GM21515 (cell line): ENCODE measurements at regions not wholly inside any gene's neighbourhood (a gene's known extent, or its start where the extent isn't known, plus 50 kb on each side); places are given as distances from the start of the nearest gene placed in this dataset.

Experiments
- ATAC-seq: cut with Tn5 transposase; IDR thresholded peaks from one replicate; pipeline ENCODE4 v1.9.1; 2021; ENCODE audit not compliant: unreplicated experiment

DNA sequence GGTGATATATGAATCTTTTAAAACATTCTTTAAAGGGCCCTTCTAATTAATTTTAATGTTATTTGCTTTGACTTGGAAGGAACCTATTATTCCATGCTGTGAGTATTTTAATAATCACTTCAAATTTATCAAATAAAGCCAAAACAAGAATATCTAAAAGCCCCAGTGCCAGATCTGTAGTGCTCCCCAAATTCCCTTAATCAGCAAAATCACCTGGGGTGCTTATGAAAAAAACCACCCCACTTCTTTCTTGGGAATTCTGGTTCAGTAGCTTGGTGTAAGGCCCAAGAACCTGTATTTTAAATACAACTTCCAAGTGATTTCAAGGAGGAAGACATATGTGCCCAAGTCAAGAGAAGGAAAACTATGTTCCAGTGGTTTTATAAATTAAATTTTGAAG, 202.4 kb upstream of the OSR1 start:
- ATAC-seq: no peak

DNA sequence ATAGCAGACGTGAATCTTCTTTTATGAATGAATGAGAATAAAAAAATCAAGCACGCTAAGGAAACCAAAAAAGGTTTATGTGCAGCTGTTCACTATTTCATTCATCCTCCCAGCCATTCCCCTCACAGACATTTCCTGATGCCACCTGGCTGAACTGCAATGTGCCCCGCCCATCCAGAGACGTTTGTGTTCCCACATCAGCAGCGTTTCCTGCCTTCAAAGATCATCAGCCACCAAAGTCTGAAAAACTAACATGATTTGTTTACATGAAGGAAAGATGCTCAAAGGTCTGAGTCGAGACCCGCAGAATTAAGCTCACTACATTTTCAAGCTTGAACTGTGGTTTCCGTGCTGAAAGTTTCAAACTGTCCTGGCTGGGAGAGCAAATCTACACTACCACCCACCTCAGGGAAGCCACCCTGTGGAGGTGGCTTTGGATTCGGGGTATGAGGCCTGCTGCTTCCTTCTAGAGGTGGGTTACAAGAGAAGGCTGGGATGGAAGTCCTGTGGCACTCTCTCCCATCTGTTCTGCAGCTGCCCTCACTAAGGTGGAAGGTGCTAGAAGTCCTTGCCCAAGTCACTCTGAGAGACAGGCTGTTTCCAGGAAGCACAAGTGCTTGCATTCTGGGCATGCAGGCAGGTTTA, 201.3 kb upstream of the OSR1 start:
- no peak for ATAC-seq

DNA sequence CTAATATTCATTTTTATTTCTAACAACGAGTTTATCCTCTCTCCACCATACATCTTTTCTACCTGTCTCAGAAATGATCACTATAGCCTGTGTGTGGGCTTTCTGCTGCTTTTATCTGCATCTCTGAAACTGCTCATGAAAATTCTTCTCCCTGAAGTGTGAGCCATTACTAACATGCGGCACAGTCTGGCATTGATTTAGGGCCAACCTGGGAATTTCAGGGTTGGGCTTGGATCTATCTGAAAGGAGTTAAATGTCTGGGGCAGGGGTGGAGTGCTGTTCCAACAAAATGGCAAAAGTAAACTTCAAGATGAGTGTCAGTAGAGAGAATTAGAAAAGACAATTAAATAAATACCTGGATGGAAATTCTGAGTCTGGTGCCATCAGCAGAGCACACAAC, 198.2 kb upstream of the OSR1 start:
- ATAC-seq: no peak

DNA sequence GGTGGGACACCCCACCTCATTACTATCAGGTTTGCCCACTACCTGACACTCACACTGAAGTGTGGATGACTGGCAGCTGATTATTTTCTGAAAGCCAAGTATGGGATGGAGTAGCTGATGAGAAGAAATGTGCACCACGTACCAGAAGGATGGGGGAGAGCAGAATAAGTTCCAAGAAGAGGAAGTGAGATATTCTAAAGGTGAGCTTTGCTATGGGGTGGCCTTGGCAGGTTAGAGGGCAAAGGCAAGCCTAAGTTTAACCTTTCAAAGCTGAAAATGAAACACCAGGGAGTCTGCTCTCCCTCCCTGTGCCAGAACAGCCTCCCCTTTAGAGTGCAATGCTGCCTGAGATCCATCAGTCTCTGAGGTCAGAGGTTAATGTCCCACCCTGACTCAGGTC, 196.1 kb upstream of the OSR1 start:
- ATAC-seq: peak; percentile 69

DNA sequence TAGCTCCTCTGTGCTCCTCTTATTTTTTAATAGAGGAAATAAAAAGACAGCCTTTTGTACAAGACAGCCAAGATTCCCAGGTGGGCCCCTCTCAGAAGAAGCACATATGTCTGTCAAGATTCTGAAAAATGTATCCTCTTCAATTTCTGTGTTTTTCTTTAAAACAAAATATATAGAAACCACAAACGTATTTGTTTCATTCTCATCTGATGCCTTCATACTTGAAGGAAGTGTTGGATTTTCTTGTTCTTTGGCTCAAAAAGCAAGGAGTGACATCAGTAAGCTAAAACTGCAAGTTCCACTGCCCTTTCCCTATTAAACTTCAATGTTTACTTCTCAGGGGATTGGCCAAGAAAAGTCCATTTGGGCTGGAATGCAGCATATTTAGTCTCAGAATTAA, 193.8 kb upstream of the OSR1 start:
- no peak for ATAC-seq

DNA sequence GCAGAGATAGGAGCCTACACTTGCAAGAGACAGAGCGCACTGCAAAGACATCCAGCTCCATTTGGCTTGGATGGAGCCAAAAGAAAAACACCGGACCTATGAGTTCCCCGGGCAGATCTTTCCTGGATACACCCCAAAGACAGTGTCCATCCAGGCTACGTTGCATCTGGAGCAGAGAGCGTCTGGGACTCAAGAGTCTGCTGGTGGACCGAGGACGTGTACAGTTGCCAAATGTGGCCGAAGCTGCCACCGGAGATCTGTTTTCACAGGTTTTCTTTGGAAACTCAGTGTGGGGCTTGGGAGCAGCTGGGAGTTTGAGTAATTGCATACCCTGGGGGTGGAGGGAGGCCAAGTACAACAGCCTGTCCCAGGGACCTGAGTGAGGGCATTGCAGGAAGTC, 192.3 kb upstream of the OSR1 start:
- ATAC-seq: no peak

DNA sequence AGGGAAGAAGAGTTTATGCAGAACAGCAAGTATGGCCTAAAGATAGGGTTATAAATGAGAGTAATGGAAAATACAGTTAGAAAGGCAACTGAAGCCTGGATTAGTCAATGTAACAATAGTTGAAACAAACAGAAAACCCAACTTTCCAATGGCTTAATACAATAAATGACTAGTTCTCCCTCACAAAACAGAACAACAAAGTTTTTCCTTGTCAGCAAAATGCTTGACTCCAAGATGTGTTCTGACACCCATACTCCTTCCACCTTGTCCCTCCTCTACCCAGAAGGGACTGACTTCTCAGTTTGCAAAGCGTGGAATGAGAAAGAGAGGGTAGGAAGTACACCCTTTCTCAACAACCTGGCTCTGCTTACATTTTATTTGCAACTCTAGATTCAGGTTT, 191.4 kb upstream of the OSR1 start:
- ATAC-seq: no peak

DNA sequence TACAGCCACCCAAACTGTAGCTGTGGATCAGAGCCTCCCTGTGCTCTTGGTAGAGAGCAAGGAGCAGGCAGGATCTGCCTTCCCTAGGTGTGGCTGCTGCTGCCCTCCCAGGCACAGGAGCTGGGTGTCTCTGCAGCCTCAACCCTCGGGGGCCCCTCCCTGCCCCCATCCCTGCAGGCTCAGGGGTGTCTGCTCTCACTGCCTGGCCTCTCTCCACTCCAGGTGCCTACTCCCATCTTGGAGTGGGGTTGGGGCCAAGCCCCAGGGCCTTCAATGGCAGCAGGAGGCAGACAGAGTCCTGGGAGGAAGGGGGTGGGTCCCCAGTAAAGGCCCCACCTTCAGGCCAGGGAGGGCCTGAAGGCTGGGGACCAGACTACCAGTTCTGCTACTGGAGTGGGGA, 189.7 kb upstream of the OSR1 start:
- no peak for ATAC-seq

DNA sequence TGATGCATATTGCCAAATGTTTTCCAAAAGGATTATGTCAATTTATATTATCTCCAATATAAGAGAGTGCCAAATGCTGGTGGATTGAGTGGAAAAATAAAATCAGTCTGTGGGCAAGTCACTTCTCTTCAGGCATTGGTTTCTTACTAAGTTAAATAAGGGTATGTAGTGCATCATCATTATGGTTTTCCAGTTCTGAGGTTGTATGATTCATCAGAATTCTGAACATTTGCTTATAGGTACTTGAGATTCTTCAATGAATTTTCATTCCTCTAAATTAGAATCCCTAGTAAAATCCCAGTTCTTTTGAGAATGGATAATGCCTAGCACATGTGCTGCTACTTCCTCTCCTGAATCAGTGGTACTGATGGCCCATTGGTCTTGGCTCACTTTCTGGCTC, 188.9 kb upstream of the OSR1 start:
- ATAC-seq: no peak

DNA sequence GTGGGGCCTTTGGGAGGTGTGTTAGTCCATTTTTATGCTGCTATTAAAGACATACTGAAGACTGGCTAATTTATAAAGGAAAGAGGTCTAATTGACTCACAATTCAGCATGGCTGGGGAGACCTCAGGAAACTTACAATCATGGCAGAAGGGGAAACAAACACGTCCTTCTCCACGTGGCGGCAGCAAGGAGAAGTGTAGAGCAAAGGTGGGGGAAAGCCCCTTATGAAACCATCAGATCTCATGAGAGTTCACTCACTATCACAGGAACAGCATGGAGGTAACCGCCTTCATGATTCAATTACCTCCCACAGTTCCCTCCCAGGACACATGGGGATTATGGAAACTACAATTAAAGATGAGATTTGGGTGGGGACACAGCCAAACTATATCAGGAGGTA, 187.1 kb upstream of the OSR1 start:
- no peak for ATAC-seq

DNA sequence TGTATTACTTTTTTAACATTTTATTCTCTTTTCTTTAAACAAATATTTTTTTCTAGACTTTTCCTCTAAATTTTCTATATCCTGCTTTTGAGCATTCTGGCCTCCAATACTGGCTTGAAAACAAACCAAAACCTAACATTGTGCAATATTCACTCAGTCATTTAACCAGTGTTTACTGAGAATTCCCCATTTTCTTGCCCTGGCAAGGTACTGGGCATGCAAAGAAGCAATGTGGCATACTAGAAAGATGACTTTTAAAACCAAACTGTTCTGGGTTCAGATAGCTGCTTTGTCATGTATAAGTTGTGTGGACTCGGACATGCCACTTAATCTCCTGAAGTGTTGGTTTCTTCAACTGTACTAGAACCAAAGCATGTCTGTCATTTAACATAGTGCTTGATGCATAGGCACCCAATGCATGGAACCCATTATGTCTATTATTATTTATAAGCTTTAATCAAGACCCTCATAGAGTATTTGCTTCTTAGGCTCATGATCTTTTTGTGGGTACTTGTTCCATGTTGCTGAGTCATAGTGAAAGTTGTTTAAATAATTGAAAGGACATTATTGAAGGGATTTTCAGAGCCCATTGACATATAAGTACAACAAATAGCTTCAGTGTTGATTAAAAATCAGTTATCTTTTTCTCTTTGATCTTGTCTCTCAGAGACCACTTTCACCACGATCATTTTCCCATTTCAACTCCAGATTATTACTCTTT, 185.4 kb upstream of the OSR1 start:
- no peak for ATAC-seq

DNA sequence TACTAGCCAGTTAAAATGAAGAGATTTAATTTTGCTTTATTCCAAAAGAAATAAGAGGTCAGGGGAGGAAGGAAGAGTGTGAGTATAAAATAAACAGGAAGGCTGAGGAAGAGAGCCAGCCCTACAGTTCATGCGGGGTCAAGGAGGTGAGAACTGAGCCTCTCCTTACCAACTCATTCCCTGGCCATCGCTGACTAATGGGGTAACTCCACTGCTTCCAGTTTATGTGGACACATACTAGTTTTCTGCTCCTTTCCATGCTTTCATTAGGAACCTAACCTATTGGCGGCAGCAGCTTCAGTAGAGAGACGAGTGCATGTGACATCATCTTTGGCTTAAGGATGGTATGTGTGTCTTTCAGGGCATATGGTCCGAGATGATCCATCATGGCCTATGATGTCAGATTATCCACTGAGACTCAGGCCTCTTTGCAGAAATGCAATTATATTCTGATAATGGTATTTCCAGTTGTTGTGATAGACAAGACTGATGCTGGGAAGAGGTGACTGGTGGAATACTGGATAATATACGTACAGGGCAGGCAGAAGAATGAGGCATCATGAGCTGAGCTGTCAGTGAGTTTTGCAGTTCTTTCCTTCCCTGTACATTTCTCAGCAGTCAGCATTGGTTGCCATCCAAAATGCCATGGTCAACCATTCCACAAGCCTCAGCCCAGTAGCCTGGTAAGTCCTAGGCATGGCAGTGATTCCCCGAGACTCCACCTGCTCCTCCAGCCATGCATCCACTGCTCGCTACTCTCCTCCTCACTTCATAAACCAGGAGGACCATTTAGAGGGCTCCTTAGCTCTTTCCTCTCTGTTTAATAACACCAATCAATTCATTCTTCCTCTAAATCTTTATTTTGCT, 184.6 kb upstream of the OSR1 start:
- ATAC-seq: no peak

DNA sequence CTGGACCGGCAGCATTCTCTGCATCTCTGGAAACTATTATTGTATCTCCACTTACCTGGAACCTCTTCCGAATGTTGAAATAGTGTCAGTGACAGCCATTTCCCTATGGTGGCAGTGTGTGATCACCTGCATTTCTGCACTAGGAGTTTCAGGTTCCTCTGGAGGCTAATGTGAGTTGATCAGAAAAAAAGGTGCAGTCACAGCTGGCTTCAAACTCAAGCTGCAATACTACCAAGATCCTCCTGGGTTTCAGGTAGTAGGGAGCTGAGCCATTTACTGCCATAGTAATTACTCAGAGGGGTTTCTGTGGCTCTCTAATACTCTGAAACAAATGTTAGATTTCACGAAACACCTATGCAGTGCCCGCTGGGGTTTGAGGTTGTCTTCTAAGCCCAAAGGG, 183.5 kb upstream of the OSR1 start:
- no peak for ATAC-seq

DNA sequence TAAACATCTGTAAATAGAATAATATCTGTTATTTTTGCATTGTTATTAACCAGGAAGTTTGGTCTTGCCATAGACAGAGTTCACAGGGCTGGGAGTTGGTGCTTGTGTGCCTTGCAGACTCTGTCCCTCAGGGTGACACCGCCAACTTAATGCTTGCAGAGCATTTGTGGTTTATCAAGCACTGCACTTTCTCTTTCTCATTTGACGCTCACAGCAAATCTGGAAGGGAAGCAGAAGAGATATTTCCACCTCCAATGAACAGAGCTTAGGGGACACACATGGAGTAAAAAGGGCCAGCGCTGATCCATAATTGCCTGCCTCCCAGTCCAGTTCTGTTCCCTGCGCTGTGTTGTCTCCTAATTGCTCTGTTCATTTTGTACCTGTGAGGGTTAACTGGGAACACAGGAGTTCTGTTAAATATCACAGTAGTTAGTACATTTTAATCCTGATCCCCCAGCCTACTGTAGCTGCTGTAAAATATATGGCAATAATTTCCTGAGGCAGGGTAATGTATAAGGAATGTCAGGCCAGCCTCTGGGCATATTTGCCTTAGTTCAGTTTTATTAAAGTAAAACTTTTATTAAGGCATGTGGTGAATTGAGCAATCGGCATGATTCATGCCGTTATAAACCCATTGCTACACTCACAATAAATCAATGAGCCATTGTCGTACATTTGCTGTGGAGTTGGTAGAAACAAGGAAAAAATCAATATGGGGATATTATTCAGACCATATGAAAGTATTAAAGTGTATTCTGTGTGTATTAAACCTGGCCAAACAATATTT, 182.5 kb upstream of the OSR1 start:
- no peak for ATAC-seq

DNA sequence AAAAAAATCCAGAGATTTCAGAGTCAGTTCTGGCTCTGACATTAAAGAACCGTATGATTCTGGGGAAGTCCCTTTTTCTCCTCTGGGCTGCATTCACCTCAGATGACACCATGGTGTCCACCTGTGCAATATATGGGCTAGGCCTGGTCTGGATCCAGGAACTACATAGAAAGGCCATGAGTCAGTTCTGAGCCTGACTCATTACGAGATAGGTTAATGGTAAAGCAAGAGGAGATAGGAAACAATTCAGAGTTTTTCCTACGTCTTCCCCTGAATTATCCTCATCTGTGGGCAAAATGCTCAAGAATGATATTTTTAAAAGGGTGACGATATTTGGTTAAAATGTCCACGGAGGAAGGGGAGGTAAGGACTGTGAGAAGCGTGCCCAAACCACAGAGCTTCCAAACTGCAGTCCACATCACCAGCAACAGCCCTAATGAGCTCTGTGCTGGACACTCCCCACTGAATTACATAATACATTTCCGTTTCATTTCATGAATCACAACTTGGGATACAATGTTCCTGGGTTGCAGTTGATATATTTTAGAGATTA, 180.1 kb upstream of the OSR1 start:
- no peak for ATAC-seq

DNA sequence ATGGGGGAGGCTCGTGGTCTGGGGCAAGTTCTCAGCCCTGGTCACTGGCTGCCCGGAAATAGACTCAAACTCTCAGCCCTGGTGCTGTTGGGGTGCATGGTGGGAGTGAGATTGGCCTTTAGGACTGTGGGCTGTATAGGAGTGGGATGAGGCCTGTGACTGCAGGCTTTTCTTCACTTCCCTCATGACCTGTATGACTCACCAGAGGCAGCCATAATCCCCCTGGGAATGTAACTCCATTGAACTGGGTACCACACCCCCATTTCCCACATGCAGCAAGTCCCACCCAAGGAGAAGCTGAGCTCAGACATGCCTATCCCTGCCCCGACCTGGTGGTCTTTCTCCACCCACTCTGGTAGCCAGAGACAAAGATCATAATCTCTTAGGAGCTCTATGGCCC, 177.7 kb upstream of the OSR1 start:
- ATAC-seq: no peak

DNA sequence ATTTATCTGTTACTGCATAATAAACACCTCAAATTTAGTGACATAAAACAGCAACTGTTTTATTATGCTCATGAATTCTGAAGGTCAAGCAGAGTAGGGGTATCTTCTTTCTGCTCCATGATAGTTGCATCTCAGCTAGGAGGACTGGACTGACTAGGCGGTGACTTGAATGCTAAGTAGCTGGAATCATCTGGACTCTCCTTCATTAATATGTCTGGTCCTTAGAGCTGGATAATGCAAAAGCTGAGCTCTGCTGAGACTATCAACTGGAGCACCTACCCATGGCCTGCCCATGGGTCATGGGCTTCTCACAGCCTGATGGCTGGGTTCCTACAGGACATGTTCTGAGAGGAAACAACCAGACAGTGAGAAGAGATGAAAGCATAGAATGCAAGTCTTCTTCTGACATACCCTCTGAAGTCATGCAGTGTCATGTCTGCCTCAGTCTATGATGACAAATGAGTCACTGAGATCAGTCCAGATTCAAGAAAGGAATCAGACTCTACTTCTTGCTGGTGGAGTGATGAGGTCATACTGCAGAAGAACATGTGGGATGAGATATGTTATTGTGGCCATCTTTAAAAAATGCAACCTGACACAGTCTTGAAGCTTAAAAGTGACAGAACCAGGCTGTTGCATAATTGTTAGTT, 174.2 kb upstream of the OSR1 start:
- no peak for ATAC-seq

DNA sequence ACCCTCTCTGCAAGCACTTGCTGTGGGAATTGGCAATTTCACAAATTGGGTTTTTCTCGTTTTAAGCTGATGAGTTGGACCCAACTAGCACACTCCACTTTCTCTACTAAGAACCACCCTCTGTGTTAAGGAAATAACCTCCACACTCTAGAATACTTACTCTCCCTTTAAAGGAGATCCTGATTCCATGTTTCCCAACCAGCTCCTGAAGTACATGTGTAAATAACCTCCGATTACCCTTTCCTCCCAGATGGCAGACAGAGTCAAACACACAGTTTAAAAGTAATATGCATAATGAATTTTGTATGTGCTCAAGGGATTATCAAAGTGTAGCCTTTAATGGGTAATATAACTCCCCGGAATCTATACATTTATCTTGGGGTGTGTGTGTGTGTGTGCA, 171.3 kb upstream of the OSR1 start:
- no peak for ATAC-seq

DNA sequence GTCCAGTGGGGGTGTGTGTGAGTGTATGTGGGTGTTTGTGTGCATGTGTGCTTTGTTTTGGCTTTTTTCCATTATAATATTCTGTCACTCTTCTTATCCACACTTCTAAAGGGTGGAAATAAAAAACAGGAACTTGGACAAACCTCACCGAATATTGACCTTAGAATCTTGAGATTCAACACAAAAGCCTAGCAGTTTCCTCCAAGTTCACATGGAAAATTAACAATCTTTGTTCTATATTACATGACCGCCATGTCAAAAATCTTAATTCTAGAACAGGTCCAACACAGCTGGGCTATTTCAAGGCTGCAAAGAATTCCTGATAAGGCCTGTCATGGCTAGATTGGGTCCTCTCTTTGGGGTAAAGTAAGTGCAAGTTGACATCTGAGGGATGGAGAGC, 169.3 kb upstream of the OSR1 start:
- no peak for ATAC-seq

DNA sequence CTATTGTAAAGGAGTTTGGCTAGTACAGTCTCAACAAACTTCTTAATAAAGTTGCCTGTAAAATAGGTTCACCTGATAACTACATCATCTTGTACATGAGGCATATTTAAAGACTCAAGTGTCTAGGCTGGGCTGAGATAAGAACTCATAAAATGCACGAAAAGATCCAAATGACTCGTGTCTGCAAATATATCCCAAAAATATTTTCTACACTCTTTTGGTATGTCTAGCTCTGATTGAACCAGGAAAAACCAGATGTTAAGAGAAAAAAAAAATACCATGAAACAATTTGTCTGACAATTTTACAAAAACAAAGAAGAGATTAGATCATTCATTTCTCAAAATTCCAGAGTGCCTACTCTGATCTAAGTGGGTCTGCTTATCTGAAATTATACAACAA, 166.9 kb upstream of the OSR1 start:
- ATAC-seq: no peak

DNA sequence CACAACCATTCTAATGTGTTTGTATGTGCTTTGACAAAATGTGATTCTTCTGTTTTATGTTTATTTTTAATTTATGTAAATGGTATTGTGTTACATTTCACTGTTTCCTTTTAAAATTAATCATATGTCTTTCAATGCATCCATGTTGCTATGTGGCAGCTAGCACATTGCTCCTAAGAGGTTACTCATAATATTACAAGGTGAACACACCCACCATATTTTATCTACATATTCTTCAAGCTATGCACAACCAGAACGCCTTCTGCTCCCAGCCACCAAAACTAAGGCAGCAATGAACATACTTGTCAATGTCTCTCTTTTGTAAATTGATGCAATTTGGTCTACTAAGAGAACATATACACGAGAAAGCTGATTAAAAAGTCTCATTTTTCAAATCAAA, 160.6 kb upstream of the OSR1 start:
- ATAC-seq: no peak
